Mesendoderm (in vitro differentiated cells): ENCODE measurements at regions not wholly inside any gene's neighbourhood (a gene's known extent, or its start where the extent isn't known, plus 50 kb on each side); places are given as distances from the start of the nearest gene placed in this dataset.

Experiments used
- DNase-seq: peaks from one replicate; pipeline ENCODE4 v3.0.0; 2013
- H2AK5ac ChIP-seq: 2 replicates; pipeline ENCODE4 v1.6.1; 2013; ENCODE audit warnings: low read length, inconsistent platforms
- H2BK120ac ChIP-seq: 2 replicates; pipeline ENCODE4 v1.6.1; 2013; ENCODE audit warnings: low read depth, mild to moderate bottlenecking, low read length, moderate library complexity, mixed read lengths
- H2BK15ac ChIP-seq: replicated peaks from 2 replicates; pipeline ENCODE4 v1.6.1; 2013; ENCODE audit warnings: low read depth, mild to moderate bottlenecking, moderate library complexity
- H2BK5ac ChIP-seq: 2 replicates; pipeline ENCODE4 v1.6.1; 2013; ENCODE audit warnings: low read length, inconsistent platforms
- H3K18ac ChIP-seq: 2 replicates; pipeline ENCODE4 v1.6.1; 2013; ENCODE audit warnings: mild to moderate bottlenecking, low read length, mixed read lengths
- H3K23ac ChIP-seq: one replicate; pipeline ENCODE4 v1.6.1; 2013; ENCODE audit warnings: low read length
- H3K27ac ChIP-seq: 2 replicates; pipeline ENCODE4 v1.5.1; 2013; ENCODE audit warnings: low read depth, mild to moderate bottlenecking, inconsistent platforms, low read length, moderate library complexity
- H3K27me3 ChIP-seq: 2 replicates; pipeline ENCODE4 v1.6.1; 2013; ENCODE audit warnings: low read length, control low read depth, mild to moderate bottlenecking, inconsistent platforms; ENCODE audit not compliant: insufficient read depth, poor library complexity
- H3K36me3 ChIP-seq: 2 replicates; pipeline ENCODE4 v1.6.1; 2013; ENCODE audit warnings: low read length, inconsistent platforms; ENCODE audit not compliant: control insufficient read depth, insufficient read depth
- H3K4ac ChIP-seq: one replicate; pipeline ENCODE4 v1.6.1; 2013; ENCODE audit warnings: low read depth, mild to moderate bottlenecking, low read length, moderate library complexity
- H3K4me1 ChIP-seq: 2 replicates; pipeline ENCODE4 v1.6.1; 2013; ENCODE audit warnings: low read depth, low read length, inconsistent platforms; ENCODE audit not compliant: control insufficient read depth
- H3K4me2 ChIP-seq: 2 replicates; pipeline ENCODE4 v1.6.1; 2013; ENCODE audit warnings: low read length
- H3K4me3 ChIP-seq: 2 replicates; pipeline ENCODE4 v1.5.1; 2013; ENCODE audit warnings: mild to moderate bottlenecking, low read length
- H3K56ac ChIP-seq: one replicate; pipeline ENCODE4 v1.6.1; 2013; ENCODE audit warnings: low read length
- H3K79me1 ChIP-seq: 2 replicates; pipeline ENCODE4 v1.6.1; 2013; ENCODE audit warnings: low read length, inconsistent platforms
- H3K79me2 ChIP-seq: 2 replicates; pipeline ENCODE4 v1.6.1; 2013; ENCODE audit warnings: mild to moderate bottlenecking, low read length; ENCODE audit not compliant: control insufficient read depth, insufficient read depth
- H3K9ac ChIP-seq: 2 replicates; pipeline ENCODE4 v1.6.1; 2013; ENCODE audit warnings: low read length, inconsistent platforms
- H4K5ac ChIP-seq: one replicate; pipeline ENCODE4 v1.6.1; 2013; ENCODE audit warnings: low read length
- H4K8ac ChIP-seq: one replicate; pipeline ENCODE4 v1.6.1; 2013; ENCODE audit warnings: low read depth, mild to moderate bottlenecking, control low read depth, low read length, moderate library complexity
- WGBS: extraction: QIAGEN DNeasy Blood & Tissue Kit; methylation state at CpG from one replicate; pipeline ENCODE4 v1.1.7; 2013; ENCODE audit warnings: low lambda C conversion rate, missing lambda C conversion rate; ENCODE audit not compliant: insufficient coverage; ENCODE audit errors: extremely low coverage; 5-methylcytosine and 5-hydroxymethylcytosine counted together

- Histone ChIP-seq H2BK15ac (no peak overlapping the region), H4K8ac (no peak overlapping the region), H3K36me3 (no peaks in the 10 kb centered on the region), H3K79me1 (no peaks in the 10 kb centered on the region), H3K4ac (no peak overlapping the region), H3K18ac (no peak overlapping the region), H3K23ac (no peak overlapping the region), H3K79me2 (no peaks in the 10 kb centered on the region), H2BK120ac (no peak overlapping the region), H3K9ac (no peak overlapping the region), H2AK5ac (no peak overlapping the region), H3K27me3 (no peaks in the 10 kb centered on the region), H3K4me3 (no peak overlapping the region), H3K27ac (no peak overlapping the region), H3K4me1 (peaks cover 9% of the 10 kb centered on the region), H4K5ac (no peak overlapping the region), H3K56ac (no peak overlapping the region), H2BK5ac (no peak overlapping the region), H3K4me2 (no peak overlapping the region)
- no CpG with 5 or more reads among the region's 7 CpGs for WGBS
- DNase-seq: no peak
Measured at GRCh38 chr5:108670591-108671289, 77.0 kb upstream of the FER start.

DNA sequence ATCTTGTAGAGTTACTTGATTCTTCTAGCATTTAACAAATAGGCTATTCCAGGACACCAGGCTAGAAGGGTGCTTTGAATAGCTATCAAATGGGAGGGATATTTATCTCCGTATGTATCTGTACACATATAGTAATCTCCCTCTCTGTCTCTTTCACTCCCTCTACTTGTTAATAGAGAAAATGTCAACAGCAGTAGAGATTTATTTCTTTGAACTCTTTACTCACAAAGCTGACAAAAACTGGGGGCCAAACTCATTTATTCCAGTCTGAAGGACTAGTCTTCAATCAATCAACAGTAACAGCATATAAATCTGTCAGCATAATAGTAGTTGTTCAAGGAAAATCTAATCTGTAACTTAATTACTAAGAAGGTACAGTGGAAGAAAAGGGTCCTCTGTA, 78.2 kb upstream of the FER start:
- H3K27ac ChIP-seq: no peak overlapping the region
- WGBS: no CpG with 5 or more reads among the region's 1 CpG
- H3K56ac ChIP-seq: no peak overlapping the region

DNA sequence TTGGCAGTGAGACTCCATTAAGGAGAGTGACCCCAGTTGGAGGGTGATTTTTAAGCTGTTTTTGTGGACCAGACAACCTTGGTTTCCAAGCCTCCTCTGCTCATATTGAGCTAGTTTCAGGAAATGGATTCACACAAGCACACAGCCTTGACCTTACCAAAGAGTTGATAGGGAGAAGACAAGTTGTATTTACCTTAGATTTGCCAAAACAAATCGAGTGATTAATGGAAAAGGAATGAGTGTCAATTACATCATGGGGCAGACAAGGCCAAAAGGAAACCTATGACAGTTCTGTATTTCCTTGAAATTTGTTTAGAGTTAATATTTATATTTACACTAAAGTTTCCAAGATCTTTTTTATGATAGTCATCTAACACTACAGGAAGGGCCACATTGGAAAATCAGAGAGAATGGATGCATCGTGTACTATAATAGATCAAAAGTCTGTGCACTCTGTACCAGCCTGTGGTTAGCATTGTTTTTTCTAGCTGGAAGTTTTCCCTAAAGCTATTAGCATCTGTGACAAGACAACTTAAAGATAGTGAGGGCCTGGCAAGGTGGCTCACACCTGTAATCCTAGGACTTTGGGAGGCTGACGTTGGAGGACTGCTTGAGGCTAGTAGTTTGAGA, 86.0 kb upstream of the FER start:
- Histone ChIP-seq H3K23ac (no peak overlapping the region), H3K4me2 (no peak overlapping the region), H3K27ac (no peak overlapping the region), H3K27me3 (no peaks in the 10 kb centered on the region), H2BK15ac (no peak overlapping the region), H3K56ac (no peak overlapping the region), H3K4me1 (peaks cover 2% of the 10 kb centered on the region), H3K79me1 (no peaks in the 10 kb centered on the region), H2AK5ac (no peak overlapping the region), H3K9ac (no peak overlapping the region), H3K79me2 (no peaks in the 10 kb centered on the region), H3K4ac (no peak overlapping the region), H3K36me3 (no peaks in the 10 kb centered on the region), H2BK5ac (no peak overlapping the region), H3K18ac (no peak overlapping the region), H4K5ac (no peak overlapping the region), H4K8ac (no peak overlapping the region), H3K4me3 (no peak overlapping the region), H2BK120ac (no peak overlapping the region)
- no CpG with 5 or more reads among the region's 3 CpGs for WGBS
- DNase-seq: no peak

More for the DNA sequence above, 78.2 kb upstream of the FER start:
- H2BK15ac ChIP-seq: no peak overlapping the region
- no peak overlapping the region for H4K5ac ChIP-seq
- H2BK5ac ChIP-seq: no peak overlapping the region
- no peak overlapping the region for H2AK5ac ChIP-seq
- no peaks in the 10 kb centered on the region for H3K27me3 ChIP-seq
- no peaks in the 10 kb centered on the region for H3K79me2 ChIP-seq
- peaks cover 9% of the 10 kb centered on the region for H3K4me1 ChIP-seq
- no peak overlapping the region for H3K9ac ChIP-seq
- no peaks in the 10 kb centered on the region for H3K36me3 ChIP-seq
- H3K79me1 ChIP-seq: no peaks in the 10 kb centered on the region
- H3K18ac ChIP-seq: no peak overlapping the region
- H3K4me3 ChIP-seq: no peak overlapping the region
- DNase-seq: no peak
- no peak overlapping the region for H3K4me2 ChIP-seq
- no peak overlapping the region for H2BK120ac ChIP-seq
- H3K23ac ChIP-seq: no peak overlapping the region
- H3K4ac ChIP-seq: no peak overlapping the region
- H4K8ac ChIP-seq: no peak overlapping the region

GRCh38 chr5:108661024-108661423, 86.7 kb upstream of the FER start:
- H2BK5ac ChIP-seq: no peak overlapping the region
- WGBS: no CpG with 5 or more reads among the region's 1 CpG
- no peak overlapping the region for H3K23ac ChIP-seq
- no peak overlapping the region for H3K9ac ChIP-seq
- H3K79me1 ChIP-seq: no peaks in the 10 kb centered on the region
- no peak overlapping the region for H2BK120ac ChIP-seq
- H3K4me1 ChIP-seq: peaks cover 2% of the 10 kb centered on the region
- H3K79me2 ChIP-seq: no peaks in the 10 kb centered on the region
- H3K56ac ChIP-seq: no peak overlapping the region
- DNase-seq: no peak
- H3K4me2 ChIP-seq: no peak overlapping the region
- no peak overlapping the region for H3K18ac ChIP-seq
- no peak overlapping the region for H3K4me3 ChIP-seq
- no peak overlapping the region for H3K27ac ChIP-seq
- H2BK15ac ChIP-seq: no peak overlapping the region
- no peak overlapping the region for H4K5ac ChIP-seq
- no peaks in the 10 kb centered on the region for H3K36me3 ChIP-seq
- no peak overlapping the region for H3K4ac ChIP-seq
- H2AK5ac ChIP-seq: no peak overlapping the region
- H4K8ac ChIP-seq: no peak overlapping the region
- H3K27me3 ChIP-seq: no peaks in the 10 kb centered on the region

GRCh38 chr5:108660291-108660690, 87.4 kb upstream of the FER start:
- no CpG with 5 or more reads among the region's 6 CpGs for WGBS

More at GRCh38 chr5:108660291-108660690, 87.4 kb upstream of the FER start:
- no peaks in the 10 kb centered on the region for H3K27me3 ChIP-seq
- no peak overlapping the region for H4K8ac ChIP-seq
- H3K23ac ChIP-seq: no peak overlapping the region
- H3K4me2 ChIP-seq: no peak overlapping the region
- H2AK5ac ChIP-seq: no peak overlapping the region
- no peak overlapping the region for H3K18ac ChIP-seq
- H3K4me3 ChIP-seq: no peak overlapping the region
- DNase-seq: no peak
- H3K27ac ChIP-seq: no peak overlapping the region
- H3K4ac ChIP-seq: no peak overlapping the region
- no peak overlapping the region for H4K5ac ChIP-seq
- H3K79me2 ChIP-seq: no peaks in the 10 kb centered on the region
- H3K56ac ChIP-seq: no peak overlapping the region
- peaks cover 2% of the 10 kb centered on the region for H3K4me1 ChIP-seq
- H3K36me3 ChIP-seq: no peaks in the 10 kb centered on the region
- H2BK5ac ChIP-seq: no peak overlapping the region
- no peak overlapping the region for H2BK15ac ChIP-seq
- H3K9ac ChIP-seq: no peak overlapping the region
- no peaks in the 10 kb centered on the region for H3K79me1 ChIP-seq
- H2BK120ac ChIP-seq: no peak overlapping the region
